ENCODE measurements at regions not wholly inside any gene's neighbourhood (a gene's known extent, or its start where the extent isn't known, plus 50 kb on each side); places are given as distances from the start of the nearest gene placed in this dataset.

DNA sequence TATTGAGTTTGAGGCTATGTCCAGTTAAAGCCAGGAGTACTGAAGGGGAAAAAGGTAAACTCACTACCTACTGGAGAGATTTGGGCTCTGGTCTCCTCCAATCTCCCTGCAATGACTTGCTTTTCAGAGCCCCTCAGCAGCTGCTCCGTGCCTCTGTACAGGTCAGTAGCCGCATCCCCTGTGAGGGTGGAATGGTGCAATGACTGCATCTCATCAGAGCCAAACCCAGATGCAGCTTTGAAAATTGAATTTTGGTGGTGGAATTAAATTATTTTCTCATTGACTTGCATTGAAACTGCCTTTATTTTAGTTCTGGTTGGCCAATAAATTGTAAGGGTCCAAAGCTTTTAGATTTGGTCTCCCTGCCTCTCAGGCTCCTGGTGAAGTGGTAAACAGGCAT is 166.7 kb downstream of the DLL1 start:
- Histone ChIP-seq H3K27me3 (ENCODE audit: control insufficient read depth in 1 of 2, insufficient read depth in 2 of 2, low read length in 2 of 2) (no peaks in the 10 kb centered on the region), H3K27ac (ENCODE audit: low read depth, low read length) (no peak overlapping the region), H3K9me3 (ENCODE audit: control insufficient read depth in 1 of 2, low read length in 2 of 2) (peaks cover 8 to 15% of the 10 kb centered on the region in 2 donors), H3K9ac (ENCODE audit: low read depth in 1 of 2, low read length in 2 of 2) (no peak overlapping the region), H3K36me3 (ENCODE audit: control insufficient read depth in 1 of 2, insufficient read depth in 2 of 2, low read length in 2 of 2) (no peaks in the 10 kb centered on the region), H3K4me1 (ENCODE audit: control insufficient read depth in 1 of 2, insufficient read depth in 2 of 2, low read length in 2 of 2) (no peaks in the 10 kb centered on the region), H3K4me3 (ENCODE audit: low read depth in 1 of 2, low read length in 2 of 2) (no peak overlapping the region)

DNA sequence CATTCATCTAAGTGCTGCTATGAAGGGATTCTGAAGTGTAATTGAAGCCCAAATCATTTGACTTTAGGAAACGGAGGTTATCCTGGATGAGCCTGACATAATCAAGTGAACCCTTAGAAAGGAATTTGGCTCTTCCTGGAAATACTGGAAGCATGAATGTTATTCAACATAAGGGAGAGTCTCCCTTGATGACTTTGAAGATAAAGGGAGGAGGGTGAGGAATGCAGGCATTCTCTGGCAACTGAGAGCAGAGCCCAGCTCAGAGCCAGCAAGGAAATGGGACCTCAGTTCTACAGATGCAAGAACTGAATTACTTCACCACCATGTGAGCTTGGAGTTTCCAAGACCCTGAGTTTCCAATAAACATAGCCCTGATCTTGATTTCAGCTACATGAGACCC is 168.2 kb downstream of the DLL1 start:
- H3K36me3 ChIP-seq (ENCODE audit: control insufficient read depth in 1 of 2, insufficient read depth in 2 of 2, low read length in 2 of 2) = no peaks in the 10 kb centered on the region
- H3K9me3 ChIP-seq (ENCODE audit: control insufficient read depth in 1 of 2, low read length in 2 of 2) = peaks cover 8 to 15% of the 10 kb centered on the region in 2 donors
- H3K9ac ChIP-seq (ENCODE audit: low read depth in 1 of 2, low read length in 2 of 2) = no peak overlapping the region
- H3K4me1 ChIP-seq (ENCODE audit: control insufficient read depth in 1 of 2, insufficient read depth in 2 of 2, low read length in 2 of 2) = no peaks in the 10 kb centered on the region
- H3K4me3 ChIP-seq (ENCODE audit: low read depth in 1 of 2, low read length in 2 of 2) = no peak overlapping the region
- H3K27ac ChIP-seq (ENCODE audit: low read depth, low read length) = no peak overlapping the region
- H3K27me3 ChIP-seq (ENCODE audit: control insufficient read depth in 1 of 2, insufficient read depth in 2 of 2, low read length in 2 of 2) = no peaks in the 10 kb centered on the region

GRCh38 chr6:170117111-170117972 is 173.5 kb downstream of the DLL1 start:
- no peaks in the 10 kb centered on the region for H3K36me3 ChIP-seq (ENCODE audit: control insufficient read depth in 1 of 2, insufficient read depth in 2 of 2, low read length in 2 of 2)
- no peaks in the 10 kb centered on the region for H3K27me3 ChIP-seq (ENCODE audit: control insufficient read depth in 1 of 2, insufficient read depth in 2 of 2, low read length in 2 of 2)
- H3K9me3 ChIP-seq (ENCODE audit: control insufficient read depth in 1 of 2, low read length in 2 of 2) = peaks cover 8 to 15% of the 10 kb centered on the region in 2 donors
- H3K4me1 ChIP-seq (ENCODE audit: control insufficient read depth in 1 of 2, insufficient read depth in 2 of 2, low read length in 2 of 2) = no peaks in the 10 kb centered on the region
- H3K27ac ChIP-seq (ENCODE audit: low read depth, low read length) = no peak overlapping the region
- H3K4me3 ChIP-seq (ENCODE audit: low read depth in 1 of 2, low read length in 2 of 2) = no peak overlapping the region
- no peak overlapping the region for H3K9ac ChIP-seq (ENCODE audit: low read depth in 1 of 2, low read length in 2 of 2)

- H3K36me3 ChIP-seq (ENCODE audit: control insufficient read depth in 1 of 2, insufficient read depth in 2 of 2, low read length in 2 of 2) = no peaks in the 10 kb centered on the region
- no peak overlapping the region for H3K9ac ChIP-seq (ENCODE audit: low read depth in 1 of 2, low read length in 2 of 2)
- no peaks in the 10 kb centered on the region for H3K4me1 ChIP-seq (ENCODE audit: control insufficient read depth in 1 of 2, insufficient read depth in 2 of 2, low read length in 2 of 2)
Measured at GRCh38 chr6:170116636-170117035, 174.2 kb downstream of the DLL1 start.

DNA sequence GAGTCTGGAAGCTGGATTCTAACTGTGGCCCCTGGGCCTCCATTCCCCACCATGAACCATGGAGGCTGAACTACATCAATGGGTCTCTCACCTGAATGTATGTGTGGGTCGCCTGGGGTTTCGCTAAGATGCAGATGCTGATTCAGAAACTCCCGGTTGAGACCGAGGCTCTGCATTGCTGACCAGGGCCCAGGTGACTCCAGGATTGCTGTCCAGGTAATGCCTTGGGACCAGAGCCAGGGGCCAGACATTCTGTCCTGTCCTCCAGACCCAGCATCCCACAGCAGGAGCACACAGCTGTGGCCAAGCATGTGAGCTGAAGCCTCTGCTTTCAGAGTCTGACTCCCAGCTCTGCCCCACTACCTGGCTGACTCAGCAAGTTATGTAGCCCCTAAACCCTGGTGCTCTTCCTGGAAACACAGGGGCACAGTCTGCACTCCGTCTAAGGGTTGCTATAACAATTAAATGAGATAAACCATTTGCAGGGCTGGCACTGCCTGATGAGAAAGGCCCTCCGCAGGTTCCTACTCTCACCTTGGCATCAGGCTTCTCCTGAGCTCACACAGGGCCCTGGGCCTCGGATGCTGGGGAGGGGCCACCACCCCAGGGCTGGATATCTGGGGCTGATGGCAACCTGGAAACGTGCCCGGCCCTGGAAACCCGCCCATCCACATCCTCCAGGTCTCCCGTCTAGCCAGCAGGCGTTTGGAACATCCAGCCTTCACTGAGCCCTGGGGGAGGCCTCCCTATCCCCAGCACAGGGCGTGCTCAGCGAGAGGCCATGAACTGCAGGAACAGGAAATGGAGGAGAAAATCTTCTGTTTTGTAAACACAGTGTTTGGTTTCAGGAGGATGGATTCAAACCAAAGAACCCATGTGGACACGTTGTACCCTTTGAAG is 175.7 kb downstream of the DLL1 start:
- Histone ChIP-seq H3K9me3 (ENCODE audit: control insufficient read depth in 1 of 2, low read length in 2 of 2) (peaks cover 4 to 6% of the 10 kb centered on the region in 2 donors), H3K9ac (ENCODE audit: low read depth in 1 of 2, low read length in 2 of 2) (no peak overlapping the region), H3K36me3 (ENCODE audit: control insufficient read depth in 1 of 2, insufficient read depth in 2 of 2, low read length in 2 of 2) (no peaks in the 10 kb centered on the region), H3K27me3 (ENCODE audit: control insufficient read depth in 1 of 2, insufficient read depth in 2 of 2, low read length in 2 of 2) (no peaks in the 10 kb centered on the region), H3K4me3 (ENCODE audit: low read depth in 1 of 2, low read length in 2 of 2) (no peak overlapping the region), H3K4me1 (ENCODE audit: control insufficient read depth in 1 of 2, insufficient read depth in 2 of 2, low read length in 2 of 2) (no peaks in the 10 kb centered on the region), H3K27ac (ENCODE audit: low read depth, low read length) (no peak overlapping the region)

More at GRCh38 chr6:170116636-170117035, 174.2 kb downstream of the DLL1 start:
- Histone ChIP-seq H3K27ac (ENCODE audit: low read depth, low read length) (no peak overlapping the region), H3K27me3 (ENCODE audit: control insufficient read depth in 1 of 2, insufficient read depth in 2 of 2, low read length in 2 of 2) (no peaks in the 10 kb centered on the region), H3K9me3 (ENCODE audit: control insufficient read depth in 1 of 2, low read length in 2 of 2) (peaks cover 8 to 15% of the 10 kb centered on the region in 2 donors), H3K4me3 (ENCODE audit: low read depth in 1 of 2, low read length in 2 of 2) (no peak overlapping the region)

GRCh38 chr6:170114187-170114945 is 176.5 kb downstream of the DLL1 start:
- H3K27me3 ChIP-seq (ENCODE audit: control insufficient read depth in 1 of 2, insufficient read depth in 2 of 2, low read length in 2 of 2) = no peaks in the 10 kb centered on the region
- H3K27ac ChIP-seq (ENCODE audit: low read depth, low read length) = no peak overlapping the region
- H3K36me3 ChIP-seq (ENCODE audit: control insufficient read depth in 1 of 2, insufficient read depth in 2 of 2, low read length in 2 of 2) = no peaks in the 10 kb centered on the region
- H3K9me3 ChIP-seq (ENCODE audit: control insufficient read depth in 1 of 2, low read length in 2 of 2) = no peaks in the 10 kb centered on the region
- H3K4me3 ChIP-seq (ENCODE audit: low read depth in 1 of 2, low read length in 2 of 2) = no peak overlapping the region
- no peak overlapping the region for H3K9ac ChIP-seq (ENCODE audit: low read depth in 1 of 2, low read length in 2 of 2)
- no peaks in the 10 kb centered on the region for H3K4me1 ChIP-seq (ENCODE audit: control insufficient read depth in 1 of 2, insufficient read depth in 2 of 2, low read length in 2 of 2)

- Histone ChIP-seq H3K4me3 (ENCODE audit: low read depth in 1 of 2, low read length in 2 of 2) (no peak overlapping the region), H3K4me1 (ENCODE audit: control insufficient read depth in 1 of 2, insufficient read depth in 2 of 2, low read length in 2 of 2) (no peaks in the 10 kb centered on the region), H3K27ac (ENCODE audit: low read depth, low read length) (no peak overlapping the region), H3K9ac (ENCODE audit: low read depth in 1 of 2, low read length in 2 of 2) (no peak overlapping the region), H3K27me3 (ENCODE audit: control insufficient read depth in 1 of 2, insufficient read depth in 2 of 2, low read length in 2 of 2) (no peaks in the 10 kb centered on the region), H3K9me3 (ENCODE audit: control insufficient read depth in 1 of 2, low read length in 2 of 2) (no peaks in the 10 kb centered on the region), H3K36me3 (ENCODE audit: control insufficient read depth in 1 of 2, insufficient read depth in 2 of 2, low read length in 2 of 2) (no peaks in the 10 kb centered on the region)
Measured at GRCh38 chr6:170113141-170113540, 177.7 kb downstream of the DLL1 start.

DNA sequence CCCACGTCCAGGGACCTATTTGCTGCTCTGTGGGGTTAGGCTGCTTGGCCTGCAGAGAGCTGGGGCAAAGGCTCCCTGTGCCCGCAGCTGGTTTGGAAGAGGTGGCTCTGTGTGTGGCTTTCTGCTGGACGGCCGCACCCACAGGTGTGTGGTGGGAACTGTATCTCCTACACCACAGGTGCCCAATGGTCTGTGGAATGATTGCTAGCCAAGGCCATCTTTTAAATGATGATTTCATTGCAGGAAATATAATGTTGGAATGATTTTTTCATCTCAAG is 178.4 kb downstream of the DLL1 start:
- no peak overlapping the region for H3K27ac ChIP-seq (ENCODE audit: low read depth, low read length)
- H3K27me3 ChIP-seq (ENCODE audit: control insufficient read depth in 1 of 2, insufficient read depth in 2 of 2, low read length in 2 of 2) = no peaks in the 10 kb centered on the region
- H3K4me3 ChIP-seq (ENCODE audit: low read depth in 1 of 2, low read length in 2 of 2) = no peak overlapping the region
- H3K9me3 ChIP-seq (ENCODE audit: control insufficient read depth in 1 of 2, low read length in 2 of 2) = no peaks in the 10 kb centered on the region
- no peaks in the 10 kb centered on the region for H3K36me3 ChIP-seq (ENCODE audit: control insufficient read depth in 1 of 2, insufficient read depth in 2 of 2, low read length in 2 of 2)
- no peaks in the 10 kb centered on the region for H3K4me1 ChIP-seq (ENCODE audit: control insufficient read depth in 1 of 2, insufficient read depth in 2 of 2, low read length in 2 of 2)
- no peak overlapping the region for H3K9ac ChIP-seq (ENCODE audit: low read depth in 1 of 2, low read length in 2 of 2)

DNA sequence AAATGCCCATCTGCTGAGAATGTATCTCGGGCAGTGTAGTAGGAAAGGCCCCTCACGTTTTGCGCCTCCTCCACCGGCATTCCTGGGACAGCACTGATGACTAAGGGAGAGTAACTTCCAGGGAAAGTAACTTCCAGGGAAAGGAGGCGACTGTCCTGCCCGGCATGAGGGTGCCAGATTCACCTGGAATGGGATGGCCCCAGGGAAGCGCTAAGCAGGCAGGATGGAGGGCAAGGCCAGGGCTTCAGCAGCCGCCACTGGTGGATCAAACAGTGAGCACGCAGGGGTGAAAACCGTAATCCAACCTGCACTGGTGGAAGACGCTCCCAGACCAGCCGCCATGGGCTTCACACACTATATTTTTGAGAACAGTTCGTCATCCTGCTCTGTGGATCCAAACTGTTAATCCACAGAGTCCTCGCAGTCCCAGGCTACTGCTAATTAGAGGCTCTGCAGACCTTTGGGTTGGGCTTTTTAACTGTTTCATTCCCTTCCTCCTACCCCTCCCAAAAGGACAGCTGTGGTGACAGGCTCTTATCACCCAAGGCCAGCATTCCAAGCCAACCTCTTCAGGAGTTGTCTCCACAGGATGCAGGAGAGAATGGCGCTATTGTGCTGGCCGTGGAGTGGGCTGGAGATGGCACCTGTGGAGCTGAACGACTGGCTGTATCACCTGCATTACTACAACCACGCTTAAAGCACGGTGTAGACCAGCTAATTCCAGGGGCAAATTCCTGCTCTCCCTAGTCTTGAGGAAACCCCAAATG is 178.9 kb downstream of the DLL1 start:
- H3K4me3 ChIP-seq (ENCODE audit: low read depth in 1 of 2, low read length in 2 of 2) = no peak overlapping the region
- no peaks in the 10 kb centered on the region for H3K9me3 ChIP-seq (ENCODE audit: control insufficient read depth in 1 of 2, low read length in 2 of 2)
- H3K4me1 ChIP-seq (ENCODE audit: control insufficient read depth in 1 of 2, insufficient read depth in 2 of 2, low read length in 2 of 2) = no peaks in the 10 kb centered on the region
- no peaks in the 10 kb centered on the region for H3K36me3 ChIP-seq (ENCODE audit: control insufficient read depth in 1 of 2, insufficient read depth in 2 of 2, low read length in 2 of 2)
- no peak overlapping the region for H3K9ac ChIP-seq (ENCODE audit: low read depth in 1 of 2, low read length in 2 of 2)
- H3K27ac ChIP-seq (ENCODE audit: low read depth, low read length) = no peak overlapping the region
- H3K27me3 ChIP-seq (ENCODE audit: control insufficient read depth in 1 of 2, insufficient read depth in 2 of 2, low read length in 2 of 2) = no peaks in the 10 kb centered on the region

Data from duodenal mucosa (tissue), 2 donors.